WTC11 (cell line): ENCODE measurements at regions not wholly inside any gene's neighbourhood (a gene's known extent, or its start where the extent isn't known, plus 50 kb on each side); places are given as distances from the start of the nearest gene placed in this dataset.
A peak's percentile ranks its signal among the peaks of the same experiment; 100 is the strongest.

Experiments used
- ATAC-seq: fragments of 200-7000 bp; cut with Tn5 transposase; 2 replicates; pipeline ENCODE4 v1.10.0; 2021; ENCODE audit warnings: mild to moderate bottlenecking, moderate library complexity
- CTCF ChIA-PET: fragments of 300-600 bp; sonication (Branson Sonifier 250); formaldehyde crosslinking; loops from one replicate; lab custom pipeline; 2021; ENCODE audit warnings: antibody characterized with exemption; lab: Charles Lee
- POLR2A ChIA-PET: fragments of 350-600 bp; sonication (Branson Sonifier 250); formaldehyde crosslinking; loops from one replicate; lab custom pipeline; 2021; ENCODE audit warnings: antibody characterized with exemption; lab: Charles Lee
- DNase-seq: peaks from one replicate; pipeline ENCODE4 v3.0.0; 2021; ENCODE audit warnings: low spot score
- H3K27ac Mint-ChIP-seq: 2 replicates; pipeline ENCODE4 v1.8.0; 2021; ENCODE audit warnings: mixed read lengths
- H3K27me3 Mint-ChIP-seq: 2 replicates; pipeline ENCODE4 v1.8.0; 2021; ENCODE audit warnings: low read depth, mild to moderate bottlenecking, moderate library complexity, mixed read lengths
- H3K36me3 Mint-ChIP-seq: 2 replicates; pipeline ENCODE4 v1.8.0; 2021; ENCODE audit warnings: mixed read lengths
- H3K4me1 Mint-ChIP-seq: 2 replicates; pipeline ENCODE4 v1.8.0; 2022; ENCODE audit warnings: mixed read lengths
- H3K4me3 Mint-ChIP-seq: 2 replicates; pipeline ENCODE4 v1.8.0; 2021; ENCODE audit warnings: mild to moderate bottlenecking, moderate library complexity, mixed read lengths
- H3K9me3 Mint-ChIP-seq: 2 replicates; pipeline ENCODE4 v1.8.0; 2021; ENCODE audit warnings: mixed read lengths
- AFF4 ChIP-seq: sonication (generic); formaldehyde crosslinking; IDR thresholded peaks from 2 replicates; pipeline ENCODE4 v1.8.1; 2023; ENCODE audit warnings: mild to moderate bottlenecking, missing genetic modification reagents, borderline replicate concordance
- ATF1 ChIP-seq: sonication (generic); formaldehyde crosslinking; IDR thresholded peaks from 2 replicates; pipeline ENCODE4 v1.8.1; 2023; ENCODE audit warnings: mild to moderate bottlenecking, moderate library complexity, missing genetic modification reagents
- CREM ChIP-seq: sonication (generic); formaldehyde crosslinking; IDR thresholded peaks from 2 replicates; pipeline ENCODE4 v1.8.1; 2022; ENCODE audit warnings: mild to moderate bottlenecking, missing genetic modification reagents, moderate library complexity
- E2F5 ChIP-seq: sonication (generic); formaldehyde crosslinking; IDR thresholded peaks from 2 replicates; pipeline ENCODE4 v1.8.1; 2022; ENCODE audit warnings: mild to moderate bottlenecking, moderate library complexity, missing genetic modification reagents
- EMX1 ChIP-seq: fragments of 250-450 bp; sonication (Bioruptor Pico); IDR thresholded peaks from 2 replicates; pipeline ENCODE4 v1.8.0; 2021; ENCODE audit warnings: mild to moderate bottlenecking
- FOXP1 ChIP-seq: sonication (generic); formaldehyde crosslinking; IDR thresholded peaks from 2 replicates; pipeline ENCODE4 v1.8.0; 2022; ENCODE audit warnings: missing genetic modification reagents, mild to moderate bottlenecking, moderate library complexity, borderline replicate concordance
- GABPB1 ChIP-seq: sonication (generic); formaldehyde crosslinking; IDR thresholded peaks from 2 replicates; pipeline ENCODE4 v1.8.1; 2023; ENCODE audit warnings: mild to moderate bottlenecking, missing genetic modification reagents
- HMGA2 ChIP-seq: fragments of 250-450 bp; sonication (Bioruptor Pico); IDR thresholded peaks from 2 replicates; pipeline ENCODE4 v1.4.0; 2021; ENCODE audit warnings: mild to moderate bottlenecking, moderate library complexity
- MAX ChIP-seq: sonication (generic); formaldehyde crosslinking; IDR thresholded peaks from 2 replicates; pipeline ENCODE4 v1.8.0; 2022; ENCODE audit warnings: mild to moderate bottlenecking, missing genetic modification reagents
- NFATC4 ChIP-seq: fragments of 250-450 bp; sonication (Bioruptor Pico); IDR thresholded peaks from 2 replicates; pipeline ENCODE4 v1.9.0; 2021; ENCODE audit warnings: mild to moderate bottlenecking
- NR2C2 ChIP-seq: sonication (generic); formaldehyde crosslinking; IDR thresholded peaks from 2 replicates; pipeline ENCODE4 v1.8.0; 2022; ENCODE audit warnings: mild to moderate bottlenecking, missing genetic modification reagents
- OVOL2 ChIP-seq: fragments of 250-450 bp; sonication (Bioruptor Pico); IDR thresholded peaks from 2 replicates; pipeline ENCODE4 v1.9.0; 2021; ENCODE audit warnings: mild to moderate bottlenecking, borderline replicate concordance
- PRDM15 ChIP-seq: sonication (generic); formaldehyde crosslinking; IDR thresholded peaks from 2 replicates; pipeline ENCODE4 v1.8.0; 2022; ENCODE audit warnings: missing genetic modification reagents
- SMAD4 ChIP-seq: sonication (generic); formaldehyde crosslinking; IDR thresholded peaks from 2 replicates; pipeline ENCODE4 v1.8.0; 2022; ENCODE audit warnings: mild to moderate bottlenecking, missing genetic modification reagents
- SOX15 ChIP-seq: fragments of 250-450 bp; sonication (Bioruptor Pico); IDR thresholded peaks from 2 replicates; pipeline ENCODE4 v1.9.0; 2021; ENCODE audit warnings: mild to moderate bottlenecking
- SP1 ChIP-seq: sonication (generic); formaldehyde crosslinking; conservative IDR thresholded peaks from 2 replicates; pipeline ENCODE4 v1.8.1; 2022; ENCODE audit warnings: missing genetic modification reagents
- TCF7 ChIP-seq: sonication (generic); formaldehyde crosslinking; IDR thresholded peaks from 2 replicates; pipeline ENCODE4 v1.8.0; 2022; ENCODE audit warnings: mild to moderate bottlenecking, low read depth, missing genetic modification reagents, moderate library complexity
- USF1 ChIP-seq: sonication (generic); formaldehyde crosslinking; IDR thresholded peaks from 2 replicates; pipeline ENCODE4 v1.8.0; 2022; ENCODE audit warnings: mild to moderate bottlenecking, missing genetic modification reagents
- USF2 ChIP-seq: sonication (generic); formaldehyde crosslinking; IDR thresholded peaks from 2 replicates; pipeline ENCODE4 v1.8.1; 2023; ENCODE audit warnings: mild to moderate bottlenecking, missing genetic modification reagents, moderate library complexity
- ZBTB21 ChIP-seq: sonication (generic); formaldehyde crosslinking; IDR thresholded peaks from 2 replicates; pipeline ENCODE4 v1.8.1; 2023; ENCODE audit warnings: mild to moderate bottlenecking, missing genetic modification reagents, borderline replicate concordance
- ZNF396 ChIP-seq: fragments of 250-450 bp; sonication (Bioruptor Pico); IDR thresholded peaks from 2 replicates; pipeline ENCODE4 v1.8.0; 2021; ENCODE audit warnings: mild to moderate bottlenecking, moderate library complexity, borderline replicate concordance
- ZNF423 ChIP-seq: fragments of 250-450 bp; sonication (Bioruptor Pico); IDR thresholded peaks from 2 replicates; pipeline ENCODE4 v2.1.2; 2022; ENCODE audit warnings: mild to moderate bottlenecking, moderate library complexity

- TF ChIP-seq USF1 (CRISPR knock-in tag): peak; percentile 89
- no peak for TF ChIP-seq ATF1 (CRISPR knock-in tag)
- TF ChIP-seq AFF4 (CRISPR knock-in tag): no peak
- no peak for TF ChIP-seq CREM (CRISPR knock-in tag)
- TF ChIP-seq SP1 (CRISPR knock-in tag): 0 out of 2 replicates have a peak, but pooled peaks have one; percentile 18
- no peak for TF ChIP-seq PRDM15 (CRISPR knock-in tag)
- TF ChIP-seq NFATC4 (CRISPR knock-in tag): no peak
- no peak for TF ChIP-seq EMX1 (CRISPR knock-in tag)
- peak; percentile 91 for TF ChIP-seq USF2 (CRISPR knock-in tag)
Observed at GRCh38 chr6:98525860-98526259, 308.5 kb upstream of the POU3F2 start (continued).

- ATAC-seq (no peak), DNase-seq (no peak)
- Mint-ChIP-seq H3K36me3 (peaks cover 16% of the 10 kb centered on the region), H3K4me3 (no peak overlapping the region), H3K4me1 (peaks cover 22% of the 10 kb centered on the region), H3K27ac (no peak overlapping the region), H3K27me3 (peaks cover 57% of the 10 kb centered on the region), H3K9me3 (peaks cover 29% of the 10 kb centered on the region)
- POLR2A ChIA-PET: no interaction called here
- CTCF ChIA-PET: interaction anchor here (1.3 kb wide), 1 partner anchor 12 kb away, joined by 3 read pairs; no protein-coding TSS in a partner anchor
- no peak for TF ChIP-seq USF2 (CRISPR knock-in tag)
- no peak for TF ChIP-seq GABPB1 (CRISPR knock-in tag)
- TF ChIP-seq ZNF423 (CRISPR knock-in tag): no peak
- no peak for TF ChIP-seq E2F5 (CRISPR knock-in tag)
- no peak for TF ChIP-seq TCF7
- TF ChIP-seq PRDM15 (CRISPR knock-in tag): no peak
- TF ChIP-seq FOXP1: no peak
- TF ChIP-seq NR2C2 (CRISPR knock-in tag): no peak
- TF ChIP-seq SMAD4: no peak
- TF ChIP-seq ZBTB21 (CRISPR knock-in tag): no peak
- no peak for TF ChIP-seq SP1 (CRISPR knock-in tag)
- no peak for TF ChIP-seq OVOL2
- no peak for TF ChIP-seq SOX15 (CRISPR knock-in tag)
- no peak for TF ChIP-seq HMGA2
- TF ChIP-seq ZNF396: no peak
- TF ChIP-seq MAX: no peak
Observed at GRCh38 chr6:98526465-98526864, 307.9 kb upstream of the POU3F2 start.
